PFSK-1 (cell line): ENCODE measurements at regions not wholly inside any gene's neighbourhood (a gene's known extent, or its start where the extent isn't known, plus 50 kb on each side); places are given as distances from the start of the nearest gene placed in this dataset.

Experiments
- FOXP2 ChIP-seq: optimal IDR thresholded peaks from 2 replicates; pipeline ENCODE3; 2011; ENCODE audit warnings: borderline replicate concordance, control low read depth, inconsistent platforms; ENCODE audit not compliant: insufficient read depth; ENCODE audit errors: extremely low read length, extremely low read depth
- POLR2AphosphoS5 ChIP-seq: IDR thresholded peaks from 2 replicates; pipeline ENCODE4 v1.6.1; 2012; ENCODE audit warnings: low read depth, mild to moderate bottlenecking, control low read depth, low read length, moderate library complexity
- REST ChIP-seq, 2 experiments: IDR thresholded peaks; 2 replicates each; pipeline versions ENCODE4 v1.6.1 to v1.8.0; 2011 to 2012; ENCODE audit warnings: low read depth in 2 of 2, low read length in 2 of 2, control low read depth in 1 of 2, inconsistent platforms in 1 of 2, mild to moderate bottlenecking in 1 of 2, moderate library complexity in 1 of 2; ENCODE audit not compliant: insufficient read depth in 1 of 2
- SIN3A ChIP-seq: IDR thresholded peaks from 2 replicates; pipeline ENCODE4 v1.6.1; 2012; ENCODE audit warnings: mild to moderate bottlenecking, low read length, moderate library complexity, borderline replicate concordance; ENCODE audit not compliant: insufficient read depth
- TAF1 ChIP-seq: IDR thresholded peaks from 2 replicates; pipeline ENCODE4 v1.6.1; 2012; ENCODE audit warnings: low read length, control low read depth, borderline replicate concordance; ENCODE audit not compliant: insufficient read depth

GRCh38 chr11:41519696-41520095 lies 60.2 kb upstream of the LRRC4C start:
- TF ChIP-seq SIN3A (no peak), FOXP2 (no peak), POLR2AphosphoS5 (no peak), TAF1 (no peak), REST (IDR thresholded peaks at IDR 0.05; ENCODE audit: insufficient read depth in 1 of 2, low read depth in 2 of 2, low read length in 2 of 2) (no peak)

DNA sequence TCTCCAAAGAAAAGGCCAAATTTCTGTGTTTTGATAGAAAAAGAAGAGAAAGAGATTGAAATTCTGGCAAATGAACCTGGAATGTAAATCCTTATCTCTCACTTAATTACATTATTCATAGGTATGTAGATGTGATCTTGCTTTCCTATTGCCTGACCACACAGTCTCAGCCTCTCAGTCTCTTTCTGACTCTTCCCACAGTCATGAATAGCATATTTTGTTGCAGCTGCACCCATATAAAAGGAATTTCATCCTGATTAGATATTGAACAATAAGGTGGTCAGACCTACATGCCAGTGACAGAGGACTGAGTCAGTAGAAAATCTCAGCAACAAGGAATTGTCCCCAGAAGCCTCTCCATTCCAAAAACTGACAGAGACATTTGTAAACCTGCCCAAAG lies 62.9 kb upstream of the LRRC4C start:
- TF ChIP-seq SIN3A (no peak), REST (IDR thresholded peaks at IDR 0.05; ENCODE audit: insufficient read depth in 1 of 2, low read depth in 2 of 2, low read length in 2 of 2) (no peak), FOXP2 (no peak)

GRCh38 chr11:41522899-41523672 lies 63.6 kb upstream of the LRRC4C start:
- TF ChIP-seq REST (IDR thresholded peaks at IDR 0.05; ENCODE audit: insufficient read depth in 1 of 2, low read depth in 2 of 2, low read length in 2 of 2) (no peak), SIN3A (no peak), TAF1 (no peak), POLR2AphosphoS5 (no peak), FOXP2 (no peak)

GRCh38 chr11:41527530-41527929 lies 68.1 kb upstream of the LRRC4C start:
- TF ChIP-seq REST (IDR thresholded peaks at IDR 0.05; ENCODE audit: insufficient read depth in 1 of 2, low read depth in 2 of 2, low read length in 2 of 2) (no peak), POLR2AphosphoS5 (no peak), TAF1 (no peak), SIN3A (no peak), FOXP2 (no peak)
